Right cardiac atrium (tissue), 5 donors: ENCODE measurements at regions not wholly inside any gene's neighbourhood (a gene's known extent, or its start where the extent isn't known, plus 50 kb on each side); places are given as distances from the start of the nearest gene placed in this dataset.

Experiments
- ATAC-seq, 2 donors: fragments of 200-7000 bp; cut with Tn5 transposase; one replicate each; pipeline versions ENCODE4 v1.8.0 to v1.9.1; 2020; ENCODE audit warnings: moderate library complexity in 2 of 2, mild to moderate bottlenecking in 1 of 2
- DNase-seq, 3 donors: peaks; one replicate each; pipeline ENCODE4 v3.0.0-alpha.2; 2020
- H3K27ac ChIP-seq: one replicate; pipeline ENCODE4 v1.5.1; 2013; ENCODE audit warnings: mild to moderate bottlenecking, low read length, control low read depth, moderate library complexity
- H3K27me3 ChIP-seq: one replicate; pipeline ENCODE4 v1.6.1; 2013; ENCODE audit not compliant: control insufficient read depth, insufficient read depth
- H3K4me1 ChIP-seq: one replicate; pipeline ENCODE4 v1.6.1; 2013; ENCODE audit warnings: low read length; ENCODE audit not compliant: control insufficient read depth, insufficient read depth
- H3K4me3 ChIP-seq: one replicate; pipeline ENCODE4 v1.5.1; 2013; ENCODE audit warnings: low read length, control low read depth
- H3K9me3 ChIP-seq: one replicate; pipeline ENCODE4 v1.6.1; 2013; ENCODE audit warnings: low read length; ENCODE audit not compliant: control insufficient read depth
- WGBS: extraction: QIAGEN DNeasy Blood & Tissue Kit; methylation state at CpG from one replicate; pipeline ENCODE4 v1.1.7; 2013; 5-methylcytosine and 5-hydroxymethylcytosine counted together
- intact Hi-C, 4 donors: fragments of 100-400 bp; cut with DNase I; formaldehyde crosslinking; loops; one replicate each; pipeline versions ENCODE4 v1.11.0 to v1.14.0; 2022 to 2023
- donor health status: healthy with polysubstance abuse.
- donor health status: DM: no; HTN: yes; CAD: no.
- donor health status: DM: no; HTN: no; CAD: no.
- donor health status: DM: no; HTN: yes; CAD: no; lungs with severe emphysema.
- donor health status: DM: yes; HTN: yes; CAD: no.

- DNase-seq = no peak
- H3K27ac ChIP-seq = no peak overlapping the region
- no peak overlapping the region for H3K4me3 ChIP-seq
- no peaks in the 10 kb centered on the region for H3K4me1 ChIP-seq
- no peak for ATAC-seq
- no peaks in the 10 kb centered on the region for H3K27me3 ChIP-seq
- intact Hi-C loops = no loop called here
- H3K9me3 ChIP-seq = no peaks in the 10 kb centered on the region
Measured at GRCh38 chr18:13989199-13989598, 73.9 kb upstream of the MC2R start.

- Histone ChIP-seq H3K27me3 (no peaks in the 10 kb centered on the region), H3K9me3 (no peaks in the 10 kb centered on the region), H3K4me3 (no peak overlapping the region), H3K4me1 (no peaks in the 10 kb centered on the region), H3K27ac (no peak overlapping the region)
- DNase-seq (no peak), ATAC-seq (no peak)
- WGBS = 25% methylated on average over 6 of the region's 6 CpGs
- intact Hi-C loops = no loop called here
Measured at GRCh38 chr18:13987956-13988355, 72.6 kb upstream of the MC2R start.

- H3K27ac ChIP-seq = no peak overlapping the region
- no peaks in the 10 kb centered on the region for H3K4me1 ChIP-seq
- no peak for ATAC-seq
- intact Hi-C loops = no loop called here
- no peaks in the 10 kb centered on the region for H3K27me3 ChIP-seq
- H3K9me3 ChIP-seq = no peaks in the 10 kb centered on the region
- no peak overlapping the region for H3K4me3 ChIP-seq
- no peak for DNase-seq
Measured at GRCh38 chr18:13984080-13984479, 68.7 kb upstream of the MC2R start.

GRCh38 chr18:13983506-13983905 lies 68.2 kb upstream of the MC2R start:
- no peaks in the 10 kb centered on the region for H3K9me3 ChIP-seq
- ATAC-seq = no peak
- no peaks in the 10 kb centered on the region for H3K4me1 ChIP-seq
- DNase-seq = no peak
- intact Hi-C loops = no loop called here
- WGBS = 31% methylated on average over 2 of the region's 2 CpGs
- no peak overlapping the region for H3K4me3 ChIP-seq
- no peaks in the 10 kb centered on the region for H3K27me3 ChIP-seq
- H3K27ac ChIP-seq = no peak overlapping the region

GRCh38 chr18:13982126-13982525 lies 66.8 kb upstream of the MC2R start:
- H3K9me3 ChIP-seq = no peaks in the 10 kb centered on the region
- no peaks in the 10 kb centered on the region for H3K27me3 ChIP-seq
- H3K4me1 ChIP-seq = no peaks in the 10 kb centered on the region
- DNase-seq = no peak
- H3K27ac ChIP-seq = no peak overlapping the region
- ATAC-seq = no peak
- intact Hi-C loops = no loop called here
- H3K4me3 ChIP-seq = no peak overlapping the region
- 36% methylated on average over 4 of the region's 4 CpGs for WGBS

GRCh38 chr18:13973061-13973575 lies 57.8 kb upstream of the MC2R start:
- 38% methylated on average over 4 of the region's 4 CpGs for WGBS
- intact Hi-C loops = no loop called here
- no peak for ATAC-seq
- no peak overlapping the region for H3K4me3 ChIP-seq
- H3K4me1 ChIP-seq = no peaks in the 10 kb centered on the region
- H3K27me3 ChIP-seq = no peaks in the 10 kb centered on the region
- H3K27ac ChIP-seq = no peak overlapping the region
- DNase-seq = no peak
- no peaks in the 10 kb centered on the region for H3K9me3 ChIP-seq
